HuH-7 (cell line): ENCODE measurements at regions not wholly inside any gene's neighbourhood (a gene's known extent, or its start where the extent isn't known, plus 50 kb on each side); places are given as distances from the start of the nearest gene placed in this dataset.

Experiments
- DNase-seq: peaks from one replicate; pipeline ENCODE4 v3.0.0; 2011; ENCODE audit warnings: low spot score

- DNase-seq: no peak
Observed at GRCh38 chr4:41458689-41459088, 79.3 kb upstream of the LIMCH1 start.

- no peak for DNase-seq
Observed at GRCh38 chr4:41460641-41461040, 77.3 kb upstream of the LIMCH1 start.

- DNase-seq: no peak
Observed at GRCh38 chr4:41461780-41462307, 76.1 kb upstream of the LIMCH1 start.

DNA sequence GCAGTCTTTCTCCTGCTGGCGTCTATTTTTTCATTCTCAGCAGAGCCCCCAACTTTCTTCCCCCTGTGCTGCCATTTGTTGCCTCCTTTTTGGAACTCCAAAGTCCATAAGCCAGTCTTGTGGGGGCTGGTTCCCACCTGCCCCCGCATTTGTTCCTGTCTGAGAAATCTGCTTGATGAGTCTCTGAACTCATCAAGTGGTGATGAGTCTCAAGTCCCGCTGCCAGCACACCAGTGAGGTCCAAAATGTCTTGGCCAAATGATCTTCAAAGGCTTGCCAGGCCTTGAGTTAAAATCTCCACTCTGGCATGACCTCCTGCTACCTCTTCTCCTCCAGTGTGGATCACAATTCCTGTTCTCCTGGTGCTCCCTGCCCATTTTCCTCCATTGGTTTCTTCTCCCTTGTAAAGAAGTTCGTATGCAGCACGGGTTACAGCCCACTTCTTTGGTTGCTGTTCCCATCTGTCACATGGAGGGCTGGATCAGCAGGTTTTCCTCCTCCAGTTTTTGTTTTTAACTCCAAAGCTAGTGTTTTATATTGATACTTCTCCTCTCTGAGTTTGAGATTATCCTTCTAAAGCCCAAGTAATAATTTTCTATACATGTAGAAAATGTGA is 72.7 kb upstream of the LIMCH1 start:
- no peak for DNase-seq

GRCh38 chr4:41466249-41466648 is 71.7 kb upstream of the LIMCH1 start:
- DNase-seq: no peak

DNA sequence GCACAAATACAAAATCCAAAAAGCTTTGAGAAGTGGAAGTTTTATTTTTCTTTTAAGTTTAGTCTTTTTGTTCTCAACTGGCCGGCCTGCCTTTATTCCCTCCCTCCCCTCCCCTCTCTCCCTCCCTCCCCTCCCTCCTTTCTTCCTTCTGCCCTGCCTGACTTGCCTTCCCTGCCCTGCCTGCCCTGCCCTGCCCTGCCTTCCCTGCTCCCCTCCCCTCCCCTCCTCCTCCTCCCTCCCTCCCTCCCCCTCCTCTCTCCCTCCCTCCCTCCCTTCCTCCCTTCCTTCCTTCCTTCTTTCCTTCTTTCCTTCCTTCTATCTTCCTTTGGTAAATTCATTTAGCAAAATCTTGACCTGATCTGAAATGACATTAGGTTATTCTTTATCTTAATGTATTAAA is 69.8 kb upstream of the LIMCH1 start:
- DNase-seq: no peak

DNA sequence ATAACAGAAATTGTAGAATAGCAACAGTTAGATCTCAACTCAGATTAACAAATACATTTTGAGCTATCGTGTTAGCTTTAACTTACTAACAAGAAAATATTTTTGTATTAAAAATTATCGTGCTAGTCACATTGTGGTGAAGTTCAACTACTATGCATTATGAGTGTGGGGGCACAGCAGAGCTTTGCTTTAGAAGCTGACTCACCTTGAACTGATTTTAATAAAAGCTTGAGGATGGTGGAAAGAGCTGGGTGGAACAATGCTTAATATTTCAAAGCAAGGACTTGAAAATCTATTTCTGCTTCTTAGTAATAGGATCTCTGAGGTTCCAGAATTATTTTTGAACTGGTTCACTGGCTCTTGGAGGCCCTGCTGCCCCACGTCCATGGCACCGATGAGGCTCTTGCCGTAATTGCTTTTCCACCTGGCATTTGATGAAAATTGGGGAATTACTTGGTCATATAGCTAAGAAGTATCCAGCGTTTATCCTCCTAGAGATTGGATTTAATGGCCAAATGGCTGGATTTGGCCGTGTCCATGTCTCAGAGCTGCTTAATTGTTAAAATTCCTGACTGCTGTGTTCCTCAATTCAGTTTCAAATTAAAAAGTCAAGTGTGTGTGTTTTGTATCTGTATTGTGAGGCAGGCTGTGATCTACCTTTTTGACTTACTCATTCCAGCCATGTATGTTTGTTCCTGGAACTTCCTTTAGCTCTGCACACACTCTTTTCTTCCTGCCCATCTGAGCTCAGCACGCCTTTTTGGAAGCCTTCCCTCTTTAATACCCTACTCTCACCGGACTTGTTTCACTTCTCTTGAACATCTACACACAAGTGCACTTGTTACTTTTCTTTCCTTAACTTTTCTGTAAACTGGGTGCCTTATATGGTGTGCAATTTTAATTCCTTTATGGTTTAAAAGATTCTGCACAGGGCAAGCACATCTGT is 66.6 kb upstream of the LIMCH1 start:
- DNase-seq: no peak

DNA sequence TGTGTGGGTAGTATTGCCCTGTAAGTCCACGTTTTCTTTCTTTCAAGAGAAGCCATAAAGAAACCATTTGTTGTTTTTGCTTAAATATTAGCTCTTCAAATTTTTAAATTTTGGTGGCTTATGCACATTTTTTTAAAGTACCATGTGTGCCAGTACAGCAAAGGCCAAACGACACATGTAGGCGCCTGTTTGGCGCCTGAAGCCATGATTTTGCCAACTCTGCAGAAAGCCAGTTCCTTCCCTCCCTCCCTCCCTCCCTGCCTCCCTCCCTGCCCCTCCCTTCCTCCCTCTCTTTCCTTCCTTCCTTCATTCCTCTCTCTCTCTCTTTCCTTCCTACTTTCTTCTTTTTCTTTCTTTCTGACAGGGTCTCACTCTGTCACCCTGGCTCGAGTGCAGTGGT is 65.9 kb upstream of the LIMCH1 start:
- no peak for DNase-seq

- DNase-seq: no peak
Observed at GRCh38 chr4:41473176-41473575, 64.8 kb upstream of the LIMCH1 start.

- no peak for DNase-seq
Observed at GRCh38 chr4:41475402-41475801, 62.6 kb upstream of the LIMCH1 start.

- DNase-seq: no peak
Observed at GRCh38 chr4:41476310-41476885, 61.6 kb upstream of the LIMCH1 start.

DNA sequence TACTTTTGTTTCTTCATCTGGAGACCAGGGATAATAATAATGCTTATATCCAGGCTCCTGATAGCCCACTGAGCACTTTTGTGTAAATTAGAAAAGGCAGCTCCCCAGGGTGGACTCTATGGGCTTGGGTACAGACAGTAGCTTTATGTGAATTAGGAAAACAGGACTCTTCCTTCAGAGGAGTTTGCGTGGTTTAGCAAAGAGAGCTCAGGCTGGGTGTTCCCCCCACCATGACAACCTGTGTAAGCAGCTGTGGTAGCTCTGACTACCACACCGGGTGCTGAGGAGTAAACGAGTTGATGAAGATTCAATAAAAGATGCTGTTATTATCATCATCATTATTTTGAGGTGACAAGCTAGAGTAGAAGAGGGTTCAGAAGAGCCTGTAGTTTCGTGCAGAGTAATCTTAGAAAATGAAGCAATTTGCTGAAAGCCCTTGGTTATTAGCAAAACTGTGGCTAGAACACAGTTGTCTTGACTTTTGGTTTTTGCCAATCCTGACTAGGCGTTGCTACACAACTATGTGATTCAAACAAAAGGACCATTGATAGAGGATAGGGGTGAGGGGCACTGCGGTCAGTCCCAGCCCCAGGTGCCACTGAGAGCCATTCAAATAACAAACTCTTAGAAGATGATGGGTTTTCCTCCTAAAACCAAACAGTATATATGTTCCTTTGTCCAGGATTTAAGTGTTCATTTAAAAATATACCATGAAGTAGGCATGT is 60.6 kb upstream of the LIMCH1 start:
- DNase-seq: no peak

GRCh38 chr4:41478518-41478917 is 59.4 kb upstream of the LIMCH1 start:
- no peak for DNase-seq

GRCh38 chr4:41480896-41481311 is 57.1 kb upstream of the LIMCH1 start:
- no peak for DNase-seq

- no peak for DNase-seq
Observed at GRCh38 chr4:41483771-41484170, 54.2 kb upstream of the LIMCH1 start.

GRCh38 chr4:41485041-41485440 is 52.9 kb upstream of the LIMCH1 start:
- DNase-seq: no peak

DNA sequence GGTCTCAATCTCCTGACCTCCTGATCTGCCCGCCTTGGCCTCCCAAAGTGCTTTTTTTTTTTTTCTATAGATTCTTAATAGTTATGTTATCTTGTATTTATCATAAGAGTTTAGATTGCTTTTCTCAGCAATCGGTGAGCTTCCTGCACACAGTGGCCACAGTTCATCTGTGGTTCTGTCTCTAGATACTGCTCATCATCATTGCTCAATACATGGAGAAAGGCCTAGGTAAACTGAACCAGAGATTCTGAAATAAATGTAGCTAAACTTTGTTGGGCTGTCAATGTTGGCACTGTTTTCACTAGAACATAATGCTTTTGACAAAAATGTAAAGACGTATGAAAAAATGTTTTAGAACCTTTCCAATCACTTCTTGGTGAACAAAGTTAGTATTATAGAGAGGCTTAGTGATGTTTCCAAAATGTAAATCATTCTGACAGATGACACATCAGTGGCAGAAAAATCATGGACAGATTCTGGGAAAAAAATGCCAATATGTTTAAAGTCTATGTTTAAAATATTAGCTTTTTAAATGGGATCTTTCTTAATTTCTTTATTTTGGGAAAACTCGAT is 50.0 kb upstream of the LIMCH1 start:
- no peak for DNase-seq
